GM18907 (cell line): ENCODE measurements at regions not wholly inside any gene's neighbourhood (a gene's known extent, or its start where the extent isn't known, plus 50 kb on each side); places are given as distances from the start of the nearest gene placed in this dataset.

Experiments
- ATAC-seq: cut with Tn5 transposase; IDR thresholded peaks from one replicate; pipeline ENCODE4 v1.9.1; 2021; ENCODE audit warnings: mild to moderate bottlenecking, moderate library complexity; ENCODE audit not compliant: unreplicated experiment

DNA sequence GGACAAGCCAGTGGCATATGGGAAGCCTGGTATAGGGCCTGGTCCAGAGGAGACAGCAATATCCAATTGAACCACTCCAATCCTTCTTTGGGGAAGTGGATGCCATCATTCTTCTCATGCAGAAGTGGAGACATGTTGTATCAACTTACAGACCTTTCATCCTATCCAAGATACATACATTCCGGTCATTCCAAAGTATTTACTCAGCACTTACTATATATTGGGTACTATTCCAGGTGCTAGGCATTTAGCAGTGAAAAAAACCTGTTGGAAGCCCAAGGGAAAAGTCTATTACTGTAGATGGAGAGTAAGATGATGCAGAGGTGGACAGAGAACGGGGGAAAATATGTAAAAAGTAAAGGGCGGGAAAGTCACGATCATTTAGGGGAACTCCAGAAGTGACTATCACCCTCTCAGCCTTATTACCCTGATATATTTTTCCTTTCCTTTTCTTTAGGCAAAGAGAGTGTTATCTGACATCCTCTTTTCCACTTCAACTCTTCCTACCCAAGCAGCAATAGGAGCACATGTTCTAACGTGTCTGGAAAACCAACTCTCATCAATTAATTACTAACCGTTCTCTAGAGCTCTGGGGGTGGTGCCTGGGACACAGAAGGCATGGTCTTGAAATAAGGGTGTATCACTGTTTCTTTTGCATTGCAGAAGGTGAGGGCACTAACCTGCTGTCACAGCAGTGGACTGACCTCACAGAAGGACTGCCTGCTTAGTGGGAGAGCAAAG, 210.1 kb upstream of the MAF start:
- no peak for ATAC-seq

DNA sequence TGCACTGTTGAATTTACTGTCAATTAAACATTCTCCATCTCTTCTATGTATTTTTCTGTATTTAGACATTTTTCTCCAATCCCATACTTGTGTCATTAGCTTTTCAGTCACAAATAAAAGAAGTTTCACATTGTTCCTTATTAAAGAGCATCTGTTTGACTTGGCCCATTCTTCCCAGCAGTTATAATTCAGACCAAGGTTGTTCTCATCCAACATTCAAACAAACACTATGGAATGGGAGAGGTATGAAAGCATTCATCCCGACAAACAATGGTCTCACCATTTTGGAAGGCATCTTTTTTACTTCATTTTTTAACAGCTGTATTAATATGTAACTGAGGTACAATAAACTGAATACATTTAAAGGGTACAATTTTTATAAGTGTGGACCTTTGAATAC, 208.8 kb upstream of the MAF start:
- no peak for ATAC-seq

DNA sequence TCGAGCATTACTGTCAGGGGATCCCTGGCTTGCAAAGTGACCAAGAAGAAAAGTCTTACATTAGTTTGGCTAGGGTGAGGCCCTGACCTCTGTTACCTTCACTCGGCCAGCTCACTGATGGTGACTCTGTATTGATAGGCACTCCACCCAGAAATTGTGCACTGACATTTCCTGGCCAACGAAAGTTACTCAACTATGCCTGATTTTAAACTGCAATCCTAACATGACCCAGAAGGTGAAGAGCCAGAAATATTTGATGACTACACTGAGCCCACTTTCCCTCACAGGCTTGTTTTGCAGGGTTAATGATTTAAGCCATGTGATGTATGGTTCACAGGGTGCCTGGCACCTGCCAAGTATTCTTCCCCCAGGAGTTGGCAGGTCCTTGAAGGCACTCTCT, 208.2 kb upstream of the MAF start:
- no peak for ATAC-seq

DNA sequence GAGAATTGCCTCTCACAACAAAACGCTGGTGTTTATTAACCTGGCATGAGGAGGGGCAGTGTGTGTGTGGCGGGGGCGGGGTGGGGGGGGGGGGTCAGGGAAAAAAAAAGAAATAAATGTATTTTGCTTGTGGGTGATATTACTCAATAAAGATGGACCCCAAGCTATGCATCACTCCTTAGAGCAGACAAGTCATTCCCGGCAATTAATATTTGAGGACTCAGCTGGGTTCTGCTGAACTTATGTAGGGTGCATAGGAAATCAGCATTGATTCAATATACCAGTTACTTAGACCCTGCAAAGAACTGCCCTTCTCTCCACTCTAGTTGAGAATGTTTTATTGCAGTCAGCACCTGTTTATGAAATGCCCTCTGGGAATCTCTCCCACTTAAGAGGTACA, 206.2 kb upstream of the MAF start:
- ATAC-seq, result no peak

DNA sequence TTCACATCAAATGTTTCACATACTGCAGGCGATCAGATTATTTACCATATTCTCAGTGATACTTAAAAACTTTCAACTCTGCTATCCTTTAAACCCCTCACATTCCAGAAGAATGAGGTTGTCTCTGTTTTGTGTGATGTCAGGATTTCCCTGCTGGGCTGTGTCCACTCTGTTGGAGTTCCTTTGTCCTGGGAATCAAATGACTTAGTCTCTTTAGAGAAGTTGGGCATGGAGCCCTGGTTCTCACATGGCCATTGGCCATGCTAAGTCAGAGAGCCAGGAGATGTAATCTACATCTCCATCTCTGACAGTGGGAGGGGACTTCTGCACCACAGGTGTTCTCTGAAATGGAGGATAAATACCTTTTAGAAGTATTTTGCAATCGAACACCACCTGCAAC, 205.1 kb upstream of the MAF start:
- no peak for ATAC-seq

DNA sequence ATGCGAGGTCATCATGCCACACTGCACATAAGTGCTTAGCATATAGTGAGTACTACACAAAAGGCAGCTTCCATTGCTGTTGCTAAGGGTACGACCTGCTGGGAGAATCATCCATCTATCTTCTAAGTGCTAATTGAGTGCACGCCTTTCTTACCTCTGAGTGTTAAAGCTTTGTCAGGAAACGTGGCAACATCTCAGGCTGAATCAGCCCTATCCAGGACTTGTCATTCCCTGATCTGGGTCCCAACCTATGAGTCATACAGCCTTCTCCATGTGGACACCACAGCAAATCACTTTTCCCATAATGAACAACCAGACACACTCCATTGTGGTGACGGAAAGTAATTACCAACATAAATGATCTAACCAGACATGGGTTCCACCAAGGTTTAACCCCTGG, 201.1 kb upstream of the MAF start:
- ATAC-seq, result no peak

DNA sequence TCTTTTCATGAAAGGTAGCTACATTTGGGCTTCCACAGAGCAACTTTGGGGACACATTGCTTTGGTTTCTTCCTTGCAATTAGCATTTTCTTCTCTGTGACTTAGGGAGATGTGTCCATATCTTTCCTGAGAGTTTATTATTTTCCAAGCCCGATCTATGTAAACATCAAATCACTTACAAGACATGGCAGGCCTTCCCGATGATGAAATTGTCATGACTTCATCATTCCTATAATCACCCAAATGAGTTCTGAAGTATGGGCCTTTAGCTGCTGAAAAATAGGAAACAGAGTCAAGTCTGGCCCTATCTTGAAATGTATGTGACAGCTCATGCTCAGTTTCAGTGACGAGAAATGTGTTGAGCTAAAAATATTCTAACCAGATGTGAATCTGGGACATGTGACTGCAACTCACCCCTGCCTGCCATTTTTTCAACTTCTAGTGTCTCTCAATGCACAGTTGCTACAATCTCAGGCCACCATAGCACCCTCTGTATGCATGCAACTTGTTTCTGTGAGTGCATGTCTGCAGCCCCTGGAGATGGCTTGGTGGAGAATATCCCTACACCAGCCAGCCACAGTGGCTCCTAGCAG, 199.6 kb upstream of the MAF start:
- no peak for ATAC-seq

DNA sequence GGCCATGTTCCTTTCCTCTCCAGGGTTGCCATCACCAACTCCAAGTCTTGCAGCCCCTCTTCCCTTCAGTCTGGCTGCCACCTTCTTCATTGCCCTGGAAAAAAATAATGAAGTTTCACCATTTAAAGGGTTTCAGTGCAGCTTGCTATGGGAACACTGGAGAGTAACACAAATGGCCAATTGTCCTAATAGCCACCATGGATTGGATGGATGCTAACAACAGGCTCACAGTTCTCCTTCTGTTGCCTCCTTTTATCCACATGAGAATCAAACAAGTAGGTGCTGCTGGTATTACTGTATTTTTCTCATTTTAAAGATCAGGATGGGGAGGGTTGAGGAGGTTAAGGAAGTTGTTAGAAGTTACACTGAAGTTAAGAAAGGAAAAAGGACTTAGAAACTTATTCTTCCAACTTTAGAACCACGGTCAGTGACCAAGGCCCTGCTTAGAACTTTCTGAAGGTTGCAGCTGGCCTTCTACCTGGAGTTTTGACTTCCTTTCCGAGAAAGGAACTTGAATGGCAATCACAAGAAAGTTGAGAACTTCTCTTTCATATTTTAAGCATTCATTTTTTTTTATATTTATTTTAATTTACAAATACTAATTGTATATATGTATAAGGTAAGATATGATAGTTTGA, 198.0 kb upstream of the MAF start:
- no peak for ATAC-seq

DNA sequence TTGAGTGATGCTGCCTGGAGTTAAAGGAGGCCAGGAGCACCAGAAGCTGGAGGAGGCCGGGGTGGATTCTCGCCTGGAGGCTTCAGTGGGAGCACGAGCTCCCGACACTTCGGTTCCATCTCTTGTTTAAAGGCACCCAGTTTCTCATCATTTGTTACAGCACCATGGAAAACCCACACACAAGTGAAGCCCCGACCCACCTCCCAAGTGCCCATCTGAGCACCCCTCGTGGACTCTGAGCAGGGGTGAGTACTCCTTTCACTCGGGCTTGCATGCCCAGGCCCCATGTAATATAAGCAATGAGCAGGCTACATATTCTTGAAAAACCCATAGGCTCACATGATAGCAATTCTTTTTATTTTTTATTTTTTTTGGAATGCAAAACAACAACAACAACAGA, 196.9 kb upstream of the MAF start:
- ATAC-seq, result no peak

DNA sequence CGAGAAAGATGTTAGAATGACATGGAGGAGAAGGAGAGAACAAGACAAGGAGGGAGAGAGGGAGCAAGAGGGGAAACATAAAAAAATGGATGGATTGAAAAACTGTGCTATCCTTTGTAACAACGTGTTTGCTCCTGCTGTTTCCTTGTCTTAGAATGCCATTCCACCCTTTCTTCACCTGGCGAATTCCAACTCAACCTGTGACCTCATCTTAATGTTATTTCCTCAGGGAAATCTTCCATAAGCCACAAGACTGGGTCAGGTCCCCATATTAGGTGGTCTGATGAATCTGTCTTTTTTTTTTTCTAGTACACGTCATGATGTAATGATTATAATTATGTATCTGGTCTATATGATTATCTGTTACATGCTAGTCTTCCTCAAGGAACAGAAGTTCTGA, 195.0 kb upstream of the MAF start:
- no peak for ATAC-seq

DNA sequence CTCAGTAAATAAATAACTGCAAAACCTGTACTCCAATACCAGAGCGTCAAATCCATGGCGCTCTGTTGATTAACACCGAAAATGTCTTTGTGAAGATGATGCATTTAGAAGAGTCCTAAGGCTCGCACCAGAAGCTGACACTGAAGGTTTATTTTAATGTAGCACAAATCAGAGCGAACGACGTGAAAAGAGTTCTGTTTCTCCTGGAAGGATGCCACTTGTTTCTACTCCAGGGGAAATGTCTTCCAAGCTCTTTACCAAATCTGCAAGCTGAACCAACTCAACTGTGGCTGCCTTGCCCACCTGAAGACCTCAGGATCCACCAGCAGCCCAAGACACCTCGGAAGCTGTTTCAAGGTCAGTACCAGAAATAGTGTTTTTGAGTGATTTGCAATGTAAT, 194.4 kb upstream of the MAF start:
- no peak for ATAC-seq

DNA sequence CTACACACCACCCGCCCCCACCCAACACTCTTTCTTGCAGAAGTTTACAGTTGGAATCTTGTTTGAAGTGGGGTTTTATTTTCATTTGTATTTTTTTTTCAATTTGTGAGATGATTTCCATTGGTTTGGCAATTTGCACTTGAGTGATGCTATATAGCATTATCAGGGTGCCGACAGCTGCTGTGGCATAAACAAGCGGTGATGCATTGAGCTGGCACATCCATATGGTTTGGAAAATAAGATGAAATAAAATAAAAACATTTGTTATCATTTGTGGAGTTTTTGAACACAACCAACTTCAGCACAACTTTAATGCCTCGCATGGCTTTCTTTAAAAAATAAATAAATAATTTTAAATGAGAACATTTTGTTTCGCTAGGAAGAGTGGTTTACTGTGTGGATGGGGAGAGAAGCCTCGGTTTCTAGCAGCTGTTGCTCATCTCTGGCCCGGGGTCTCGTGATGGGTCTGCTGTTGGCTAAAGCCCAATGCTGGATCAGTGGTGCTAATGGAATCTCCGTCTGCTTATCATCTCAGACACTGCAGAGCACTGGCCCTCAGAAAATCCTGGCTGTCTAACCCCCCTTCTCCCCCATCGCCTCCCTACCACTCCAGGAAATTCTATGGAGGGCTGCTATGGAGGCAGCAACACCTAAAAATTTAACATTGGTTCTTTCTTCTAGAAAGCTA, 192.3 kb upstream of the MAF start:
- ATAC-seq, result no peak

DNA sequence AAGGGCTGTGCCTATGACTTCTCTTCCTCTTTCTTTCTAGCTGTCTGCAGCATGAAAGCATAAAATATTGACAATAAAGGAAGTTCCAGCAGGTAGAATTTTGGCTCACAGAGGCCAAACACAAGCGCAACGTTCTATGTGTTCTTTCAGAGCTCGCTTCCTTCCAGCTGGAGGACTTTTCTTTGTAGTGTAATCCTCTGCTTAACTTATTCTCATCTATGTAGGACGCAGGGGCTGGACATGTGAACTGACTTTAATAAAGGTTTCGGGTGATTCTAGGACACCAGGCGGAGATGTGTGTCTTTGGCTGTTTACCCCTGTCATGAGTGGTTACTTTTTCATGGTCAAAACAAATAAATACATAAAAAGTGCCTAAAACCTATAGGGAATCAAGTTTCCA, 191.5 kb upstream of the MAF start:
- ATAC-seq, result no peak

DNA sequence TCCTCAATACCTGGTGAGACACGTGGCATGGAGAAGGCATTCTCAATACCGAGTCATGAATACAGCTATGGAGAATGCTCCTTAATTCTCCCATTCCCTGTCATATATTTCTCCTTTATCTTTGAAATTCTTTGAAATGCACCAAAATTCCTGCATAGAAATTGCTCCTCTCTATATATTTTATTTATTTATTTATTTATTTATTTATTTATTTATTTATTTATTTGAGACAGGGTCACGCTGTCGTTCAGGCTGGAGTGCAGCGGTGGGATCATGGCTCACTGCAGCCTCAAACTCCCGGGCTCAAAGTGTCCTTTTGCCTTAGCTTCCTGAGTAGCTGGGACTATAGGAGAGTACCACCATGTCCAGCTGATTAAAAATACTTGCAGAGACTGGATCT, 190.3 kb upstream of the MAF start:
- no peak for ATAC-seq

DNA sequence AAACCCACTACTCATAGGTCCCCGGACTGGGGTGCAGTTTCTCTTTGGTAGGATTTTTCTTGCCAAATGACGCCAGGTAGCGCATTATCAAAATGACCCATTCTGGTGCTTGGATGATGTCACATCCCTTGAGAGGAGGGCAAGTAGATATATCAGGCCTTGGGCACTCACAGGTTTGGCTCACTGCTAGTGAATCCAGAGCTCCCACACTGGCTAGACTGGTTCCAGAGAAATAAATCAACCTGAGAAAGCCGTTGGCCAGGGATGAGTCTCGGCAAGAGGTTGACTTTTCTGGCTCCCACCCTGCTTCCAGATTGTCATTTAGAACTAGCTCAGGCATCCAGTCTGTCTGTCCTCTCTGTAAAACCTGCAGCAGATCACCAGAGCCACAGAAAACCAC, 188.4 kb upstream of the MAF start:
- no peak for ATAC-seq

DNA sequence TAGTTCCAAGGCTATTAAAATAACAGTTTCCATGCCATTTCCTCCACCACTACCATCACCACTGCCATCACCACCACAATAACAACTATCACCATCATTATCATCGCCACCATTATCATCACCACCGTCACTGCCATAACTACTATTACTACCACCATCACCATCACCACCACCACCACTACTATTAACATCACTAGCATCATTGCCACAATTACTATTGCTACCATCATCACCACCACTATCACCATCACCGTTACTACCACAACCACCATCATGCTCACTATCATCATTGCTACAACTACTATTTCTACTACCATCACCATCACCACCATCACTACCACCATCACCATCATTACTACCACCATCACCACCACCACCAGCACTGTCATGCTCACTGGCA, 185.9 kb upstream of the MAF start:
- no peak for ATAC-seq

DNA sequence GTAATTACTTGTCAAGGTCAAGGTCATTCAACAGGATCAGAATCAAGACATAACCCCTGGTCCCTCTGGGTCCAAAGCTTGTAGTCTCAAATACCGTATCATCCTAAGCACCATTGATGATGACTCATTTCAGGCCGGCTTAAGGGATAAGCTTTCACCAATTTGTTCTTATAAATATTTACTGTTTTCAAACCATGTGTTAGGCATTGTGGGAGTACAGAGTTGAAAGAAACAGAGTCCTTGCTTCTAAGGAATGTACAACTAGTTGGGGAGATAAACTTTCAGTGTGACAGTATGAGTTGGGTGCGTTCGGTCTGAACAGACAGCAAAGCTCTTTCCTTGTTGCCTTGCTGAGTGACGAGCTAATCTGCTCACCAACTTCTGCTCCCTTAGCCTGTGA, 183.5 kb upstream of the MAF start:
- no peak for ATAC-seq

DNA sequence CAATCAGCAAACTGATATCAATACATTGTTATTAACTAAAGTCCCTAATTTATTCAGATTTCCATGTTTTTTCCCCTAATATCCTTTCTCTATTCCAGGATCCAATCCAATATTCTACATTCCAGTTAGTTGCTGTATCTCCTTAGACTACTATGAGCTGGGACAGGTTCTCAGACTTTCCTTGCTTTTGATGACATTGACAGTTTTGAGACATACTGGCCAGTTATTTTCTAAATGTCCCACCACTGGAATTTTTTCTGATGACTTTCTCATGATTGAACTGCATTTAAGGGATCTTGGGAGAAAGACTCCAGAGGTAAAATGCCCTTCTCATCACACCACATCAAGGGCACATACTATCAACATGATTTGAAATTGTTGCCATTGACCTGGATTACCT, 177.1 kb upstream of the MAF start:
- ATAC-seq, result no peak

DNA sequence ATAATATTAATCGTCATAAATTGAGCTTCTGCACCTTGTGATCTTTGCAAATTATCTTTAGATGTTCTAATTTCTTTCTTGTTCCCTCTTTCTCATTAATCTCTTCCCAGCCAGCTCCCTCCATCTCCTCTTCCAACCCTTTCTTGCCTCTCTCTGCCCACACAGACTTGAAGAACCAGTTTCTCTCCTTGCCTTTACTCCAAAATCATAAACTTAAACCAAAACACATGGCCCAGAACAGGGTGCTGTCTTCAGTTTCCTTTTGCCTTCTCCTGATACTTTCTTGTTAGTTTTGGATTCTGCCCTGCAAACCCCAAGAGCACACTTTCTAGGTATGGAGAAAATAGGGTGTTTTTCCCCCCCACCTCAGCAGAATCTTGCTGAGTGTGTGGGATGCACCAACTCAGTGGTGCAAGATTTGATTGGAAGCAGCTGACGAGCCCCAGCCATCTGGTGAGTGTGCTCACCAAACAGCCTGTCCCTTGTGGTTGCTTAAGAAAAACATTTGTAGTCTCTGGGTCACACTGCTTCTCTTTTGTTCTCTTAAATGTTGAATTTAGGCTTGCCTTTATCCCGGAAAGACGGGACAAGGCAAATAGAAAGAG, 175.8 kb upstream of the MAF start:
- no peak for ATAC-seq

DNA sequence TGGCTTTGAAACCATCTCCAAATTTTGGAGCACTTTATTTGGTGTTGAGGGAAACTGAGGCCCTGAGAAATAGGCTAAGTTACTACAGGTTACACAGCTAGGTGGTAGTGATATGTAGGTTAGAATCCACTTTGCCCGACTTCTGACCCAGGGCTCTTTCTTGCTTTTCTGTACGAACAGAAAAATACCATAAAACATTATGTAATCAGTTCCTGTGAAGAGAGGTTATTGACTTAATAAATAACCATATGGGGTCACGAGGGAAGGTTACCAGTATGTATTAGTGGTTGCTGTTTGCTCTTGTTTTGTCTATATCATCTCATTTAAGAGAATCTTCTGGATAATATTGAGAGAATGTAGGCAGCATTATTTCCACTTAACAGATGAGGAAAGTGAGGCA, 172.2 kb upstream of the MAF start:
- ATAC-seq, result no peak

DNA sequence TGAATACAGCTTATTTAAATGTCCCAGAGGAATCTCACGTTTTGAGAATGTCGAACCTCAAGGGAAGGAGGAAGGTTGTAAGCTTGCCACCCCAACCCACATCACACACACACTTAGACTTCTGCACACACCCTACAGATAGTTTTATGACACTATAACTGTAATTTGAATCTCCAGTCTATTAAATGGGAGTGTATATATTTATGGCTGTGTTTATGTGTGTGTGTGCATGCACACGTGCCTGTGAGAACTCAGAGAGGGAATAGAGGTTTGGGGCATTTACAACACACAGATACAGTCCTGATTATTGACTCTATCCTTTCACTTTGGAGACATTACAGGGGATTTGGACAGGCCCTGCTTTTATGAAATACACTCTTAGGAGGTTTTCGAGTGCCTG, 171.5 kb upstream of the MAF start:
- no peak for ATAC-seq
